ENCODE measurements at regions not wholly inside any gene's neighbourhood (a gene's known extent, or its start where the extent isn't known, plus 50 kb on each side); places are given as distances from the start of the nearest gene placed in this dataset.

- intact Hi-C loops (cut with micrococcal nuclease; ENCODE audit: unreplicated experiment), result no loop called here
- no peak overlapping the region for H2AFZ ChIP-seq (ENCODE audit: control insufficient read depth, low read depth, low read length)
- 40% methylated on average over 3 of the region's 3 CpGs for WGBS (ENCODE audit: insufficient coverage, insufficient replicate concordance, low lambda C conversion rate, missing lambda C conversion rate)
- CTCF ChIA-PET, result no interaction called here
- BruUV-seq (replicated peaks), result no TSS peak
- no peak overlapping the region for H3K4me3 ChIP-seq
- RAD21 ChIA-PET (ENCODE audit: unreplicated experiment), result no interaction called here
- SMC1A ChIA-PET (ENCODE audit: uncharacterized antibody, unreplicated experiment), result no interaction called here
- H3K27ac ChIP-seq (ENCODE audit: control insufficient read depth, insufficient read depth), result no peak overlapping the region
- POLR2A ChIA-PET, result no interaction called here
- H3K9me3 ChIP-seq (replicated peaks; ENCODE audit: control insufficient read depth, insufficient read depth, low read length), result no peaks in the 10 kb centered on the region
- no peak for TF ChIP-seq JUNB (IDR thresholded peaks at IDR 0.05)
- no peak for TF ChIP-seq NFYB (IDR thresholded peaks at IDR 0.05; ENCODE audit: insufficient read depth, low read depth, low read length)
- TF ChIP-seq RUNX3 (IDR thresholded peaks at IDR 0.05; ENCODE audit: low read length), result no peak
- no peak for TF ChIP-seq POLR2A (IDR thresholded peaks at IDR 0.05; ENCODE audit: low read depth, low read length)
- no peak for TF ChIP-seq NR2C1 (IDR thresholded peaks at IDR 0.05)
- no peak for TF ChIP-seq KDM1A (IDR thresholded peaks at IDR 0.05; ENCODE audit: borderline replicate concordance)
- TF ChIP-seq SREBF2 (IDR thresholded peaks at IDR 0.05; ENCODE audit: low read length), result no peak
- no peak for TF ChIP-seq ELK1 (IDR thresholded peaks at IDR 0.05; ENCODE audit: low read depth, low read length)
- FAIRE-seq (no peak), ATAC-seq (no peak), DNase-seq (ENCODE audit: low read depth, low spot score) (no peak)
- H3K4me2 ChIP-seq (ENCODE audit: control insufficient read depth, insufficient read depth), result no peak overlapping the region
- in situ Hi-C loops (cut with MboI), result no loop called here
- H3K79me2 ChIP-seq (ENCODE audit: control insufficient read depth, insufficient read depth, low read length), result no peaks in the 10 kb centered on the region
- no peak overlapping the region for H3K9ac ChIP-seq (ENCODE audit: control insufficient read depth, insufficient read depth, low read length)
- H3K27me3 ChIP-seq (replicated peaks in 1 of 2; ENCODE audit: control insufficient read depth in 2 of 2, insufficient read depth in 2 of 2, low read length in 1 of 2), result no peaks in the 10 kb centered on the region
- no peaks in the 10 kb centered on the region for H4K20me1 ChIP-seq (ENCODE audit: control insufficient read depth, insufficient read depth)
- no peaks in the 10 kb centered on the region for H3K36me3 ChIP-seq (ENCODE audit: control insufficient read depth in 2 of 2, insufficient read depth in 2 of 2, low read length in 1 of 2)
- H3K4me1 ChIP-seq (ENCODE audit: control insufficient read depth, insufficient read depth, low read length), result no peaks in the 10 kb centered on the region
Measured at GRCh38 chr4:41455206-41455605, 82.8 kb upstream of the LIMCH1 start.

- ChIA-PET RAD21 (ENCODE audit: unreplicated experiment) (no interaction called here), SMC1A (ENCODE audit: uncharacterized antibody, unreplicated experiment) (no interaction called here), POLR2A (no interaction called here), CTCF (no interaction called here)
- no peak overlapping the region for H2AFZ ChIP-seq (ENCODE audit: control insufficient read depth, low read depth, low read length)
- in situ Hi-C loops (cut with MboI) (no loop called here), intact Hi-C loops (cut with micrococcal nuclease; ENCODE audit: unreplicated experiment) (no loop called here)
- no peak for ATAC-seq
- no peaks in the 10 kb centered on the region for H3K79me2 ChIP-seq (ENCODE audit: control insufficient read depth, insufficient read depth, low read length)
- FAIRE-seq, result no peak
- H3K27me3 ChIP-seq (replicated peaks in 1 of 2; ENCODE audit: control insufficient read depth in 2 of 2, insufficient read depth in 2 of 2, low read length in 1 of 2), result no peaks in the 10 kb centered on the region
- no peaks in the 10 kb centered on the region for H3K36me3 ChIP-seq (ENCODE audit: control insufficient read depth in 2 of 2, insufficient read depth in 2 of 2, low read length in 1 of 2)
- no peak overlapping the region for H3K4me3 ChIP-seq
- H4K20me1 ChIP-seq (ENCODE audit: control insufficient read depth, insufficient read depth), result no peaks in the 10 kb centered on the region
- H3K4me2 ChIP-seq (ENCODE audit: control insufficient read depth, insufficient read depth), result no peak overlapping the region
- H3K4me1 ChIP-seq (ENCODE audit: control insufficient read depth, insufficient read depth, low read length), result no peaks in the 10 kb centered on the region
- H3K9me3 ChIP-seq (replicated peaks; ENCODE audit: control insufficient read depth, insufficient read depth, low read length), result no peaks in the 10 kb centered on the region
- H3K27ac ChIP-seq (ENCODE audit: control insufficient read depth, insufficient read depth), result no peak overlapping the region
- 20% methylated on average over 4 of the region's 4 CpGs for WGBS (ENCODE audit: insufficient coverage, insufficient replicate concordance, low lambda C conversion rate, missing lambda C conversion rate)
- no TSS peak for BruUV-seq (replicated peaks)
- H3K9ac ChIP-seq (ENCODE audit: control insufficient read depth, insufficient read depth, low read length), result no peak overlapping the region
- DNase-seq (ENCODE audit: low read depth, low spot score), result no peak
- TF ChIP-seq USF1 (IDR thresholded peaks at IDR 0.05; ENCODE audit: borderline replicate concordance, extremely low read length, insufficient read depth, low read depth, low read length), result no peak
- TF ChIP-seq JUNB (IDR thresholded peaks at IDR 0.05), result no peak
- no peak for TF ChIP-seq CHD2 (IDR thresholded peaks at IDR 0.05; ENCODE audit: borderline replicate concordance, low read depth, low read length)
- no peak for TF ChIP-seq RELB (IDR thresholded peaks at IDR 0.05; ENCODE audit: low read depth)
- no peak for TF ChIP-seq SREBF2 (IDR thresholded peaks at IDR 0.05; ENCODE audit: low read length)
- no peak for TF ChIP-seq SKIL (IDR thresholded peaks at IDR 0.05; ENCODE audit: low read depth, poor library complexity, severe bottlenecking)
- no peak for TF ChIP-seq BACH1 (IDR thresholded peaks at IDR 0.05; ENCODE audit: borderline replicate concordance)
- TF ChIP-seq ZNF622 (IDR thresholded peaks at IDR 0.05), result no peak
Measured at GRCh38 chr4:41456559-41457101, 81.3 kb upstream of the LIMCH1 start.
